Activated CD8-positive, alpha-beta T cell treated with anti-CD3 and anti-CD28 coated beads for 36 hours (primary cell): ENCODE measurements at regions not wholly inside any gene's neighbourhood (a gene's known extent, or its start where the extent isn't known, plus 50 kb on each side); places are given as distances from the start of the nearest gene placed in this dataset.

Experiments used
- ATAC-seq: fragments of 200-7000 bp; cut with Tn5 transposase; one replicate; pipeline ENCODE4 v1.10.0; 2021; ENCODE audit warnings: mild to moderate bottlenecking, moderate library complexity
- CTCF ChIA-PET: fragments of 350-600 bp; sonication (Branson Sonifier 250); formaldehyde crosslinking; loops from one replicate; lab custom pipeline; 2021; ENCODE audit warnings: antibody characterized with exemption; lab: Charles Lee
- POLR2A ChIA-PET: fragments of 350-600 bp; sonication (Branson Sonifier 250); formaldehyde crosslinking; loops from one replicate; lab custom pipeline; 2021; ENCODE audit warnings: antibody characterized with exemption; lab: Charles Lee
- DNase-seq: peaks from one replicate; pipeline ENCODE4 v3.0.0-alpha.2; 2020
- H3K27ac Mint-ChIP-seq: one replicate; pipeline ENCODE4 v1.8.0; 2021; ENCODE audit warnings: mild to moderate bottlenecking, mixed read lengths
- H3K27me3 Mint-ChIP-seq: one replicate; pipeline ENCODE4 v1.8.0; 2021; ENCODE audit warnings: mixed read lengths
- H3K36me3 Mint-ChIP-seq: one replicate; pipeline ENCODE4 v1.8.0; 2021; ENCODE audit warnings: low read depth, mixed read lengths
- H3K4me1 Mint-ChIP-seq: one replicate; pipeline ENCODE4 v1.8.0; 2021; ENCODE audit warnings: low read depth, mixed read lengths
- H3K4me3 Mint-ChIP-seq: one replicate; pipeline ENCODE4 v1.8.0; 2021; ENCODE audit warnings: mild to moderate bottlenecking, moderate library complexity, mixed read lengths
- H3K9me3 Mint-ChIP-seq: one replicate; pipeline ENCODE4 v1.8.0; 2021; ENCODE audit warnings: mixed read lengths
- intact Hi-C: fragments of 100-400 bp; cut with micrococcal nuclease; formaldehyde crosslinking; loops from one replicate; pipeline ENCODE4 v1.10.0; 2022
- TF ChIP-seq, protein P1 (sequence below): fragments of 200-600 bp; IDR thresholded peaks from one replicate; pipeline ENCODE4 v1.8.0; 2022; ENCODE audit warnings: antibody characterized with exemption, mild to moderate bottlenecking

GRCh38 chr10:107427016-107427415, 262.5 kb upstream of the SORCS1 start:
- intact Hi-C loops: no loop called here
- Mint-ChIP-seq H3K27ac (no peak overlapping the region), H3K4me3 (no peak overlapping the region), H3K4me1 (no peaks in the 10 kb centered on the region), H3K27me3 (no peaks in the 10 kb centered on the region), H3K36me3 (no peaks in the 10 kb centered on the region), H3K9me3 (peaks cover 3% of the 10 kb centered on the region)
- ChIA-PET POLR2A (no interaction called here), CTCF (no interaction called here)
- TF ChIP-seq, protein P1, sequence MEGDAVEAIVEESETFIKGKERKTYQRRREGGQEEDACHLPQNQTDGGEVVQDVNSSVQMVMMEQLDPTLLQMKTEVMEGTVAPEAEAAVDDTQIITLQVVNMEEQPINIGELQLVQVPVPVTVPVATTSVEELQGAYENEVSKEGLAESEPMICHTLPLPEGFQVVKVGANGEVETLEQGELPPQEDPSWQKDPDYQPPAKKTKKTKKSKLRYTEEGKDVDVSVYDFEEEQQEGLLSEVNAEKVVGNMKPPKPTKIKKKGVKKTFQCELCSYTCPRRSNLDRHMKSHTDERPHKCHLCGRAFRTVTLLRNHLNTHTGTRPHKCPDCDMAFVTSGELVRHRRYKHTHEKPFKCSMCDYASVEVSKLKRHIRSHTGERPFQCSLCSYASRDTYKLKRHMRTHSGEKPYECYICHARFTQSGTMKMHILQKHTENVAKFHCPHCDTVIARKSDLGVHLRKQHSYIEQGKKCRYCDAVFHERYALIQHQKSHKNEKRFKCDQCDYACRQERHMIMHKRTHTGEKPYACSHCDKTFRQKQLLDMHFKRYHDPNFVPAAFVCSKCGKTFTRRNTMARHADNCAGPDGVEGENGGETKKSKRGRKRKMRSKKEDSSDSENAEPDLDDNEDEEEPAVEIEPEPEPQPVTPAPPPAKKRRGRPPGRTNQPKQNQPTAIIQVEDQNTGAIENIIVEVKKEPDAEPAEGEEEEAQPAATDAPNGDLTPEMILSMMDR: no peak
- ATAC-seq (no peak), DNase-seq (no peak)

DNA sequence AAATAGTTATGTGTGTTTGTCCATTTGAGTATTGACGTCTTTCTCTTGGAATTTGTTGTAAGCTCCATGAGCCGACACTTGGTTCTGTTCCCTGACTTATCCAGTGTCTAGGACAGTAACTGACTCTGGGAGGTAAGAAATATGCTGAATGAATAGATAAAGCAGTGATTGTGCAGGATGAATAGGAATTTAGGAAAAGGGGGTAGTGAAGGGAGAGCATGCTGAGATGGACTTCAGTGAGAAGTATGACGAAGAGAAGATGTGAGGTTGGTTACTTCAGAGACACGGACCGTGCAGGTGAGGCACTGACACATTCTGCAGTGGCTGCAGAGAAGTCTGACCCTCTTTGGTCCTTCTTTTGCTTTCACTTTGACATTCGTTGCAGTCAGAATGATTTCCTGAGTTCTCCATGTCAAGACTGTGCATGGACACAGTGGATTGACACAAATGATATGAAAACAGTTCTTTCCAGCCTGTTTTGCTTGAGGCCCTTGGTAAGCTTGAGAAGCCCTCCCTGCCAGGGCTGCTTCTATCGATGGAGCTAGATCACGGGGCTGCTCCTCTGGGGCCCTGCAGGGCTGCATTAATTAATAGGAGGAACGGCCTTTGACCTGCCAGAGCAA, 261.5 kb upstream of the SORCS1 start:
- intact Hi-C loops: no loop called here
- CTCF ChIA-PET: no interaction called here
- H3K4me1 Mint-ChIP-seq: no peaks in the 10 kb centered on the region
- no peak for ATAC-seq
- DNase-seq: no peak
- H3K9me3 Mint-ChIP-seq: peaks cover 3% of the 10 kb centered on the region
- no peaks in the 10 kb centered on the region for H3K36me3 Mint-ChIP-seq
- no peak overlapping the region for H3K27ac Mint-ChIP-seq
- H3K4me3 Mint-ChIP-seq: no peak overlapping the region
- no peaks in the 10 kb centered on the region for H3K27me3 Mint-ChIP-seq
- TF ChIP-seq, protein P1: no peak
- POLR2A ChIA-PET: no interaction called here

DNA sequence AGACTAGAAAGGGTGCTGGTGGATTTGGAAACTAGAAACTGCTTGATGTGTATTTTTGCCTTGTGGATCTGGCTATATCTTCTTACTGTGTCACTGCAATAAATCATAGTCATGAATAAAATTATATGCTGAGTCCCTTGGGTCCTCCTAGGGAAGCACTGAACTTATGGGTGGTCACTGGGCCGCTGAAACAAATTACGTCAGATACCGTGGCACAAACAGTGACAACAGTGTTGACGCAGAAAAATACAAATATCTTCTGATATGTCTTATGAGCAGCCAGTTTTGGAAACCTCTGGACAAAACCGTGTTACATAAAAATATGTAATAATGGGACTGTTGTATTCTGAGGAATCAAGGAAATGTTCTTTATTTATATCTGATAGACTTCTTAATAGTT, 260.1 kb upstream of the SORCS1 start:
- H3K4me1 Mint-ChIP-seq: no peaks in the 10 kb centered on the region
- DNase-seq: no peak
- TF ChIP-seq, protein P1: no peak
- intact Hi-C loops: no loop called here
- no peak overlapping the region for H3K27ac Mint-ChIP-seq
- POLR2A ChIA-PET: no interaction called here
- H3K4me3 Mint-ChIP-seq: no peak overlapping the region
- no peak for ATAC-seq
- no peaks in the 10 kb centered on the region for H3K27me3 Mint-ChIP-seq
- H3K9me3 Mint-ChIP-seq: peaks cover 5% of the 10 kb centered on the region
- no peaks in the 10 kb centered on the region for H3K36me3 Mint-ChIP-seq
- CTCF ChIA-PET: no interaction called here

DNA sequence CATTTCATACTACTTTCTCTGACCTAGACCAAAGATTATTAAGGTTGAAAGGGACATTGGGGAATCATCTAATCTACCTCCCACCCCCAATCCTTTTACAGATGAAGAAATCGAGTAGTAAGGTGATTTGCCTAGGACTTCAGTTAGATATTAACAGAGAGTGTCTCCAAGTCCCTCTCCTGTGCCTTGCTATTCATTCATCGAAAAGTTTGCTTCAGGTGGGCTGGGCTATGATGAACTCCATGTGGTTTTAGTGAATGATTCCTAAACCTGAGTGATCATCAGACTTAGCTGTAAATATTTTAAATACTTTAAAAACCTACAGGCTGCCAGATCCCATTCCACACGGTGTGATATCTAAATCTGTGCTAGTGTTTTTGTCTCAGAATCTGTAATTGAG, 259.4 kb upstream of the SORCS1 start:
- ChIA-PET CTCF (no interaction called here), POLR2A (no interaction called here)
- no peak overlapping the region for H3K27ac Mint-ChIP-seq
- intact Hi-C loops: no loop called here
- no peak for DNase-seq
- H3K36me3 Mint-ChIP-seq: no peaks in the 10 kb centered on the region
- no peak for ATAC-seq
- no peaks in the 10 kb centered on the region for H3K27me3 Mint-ChIP-seq
- no peak overlapping the region for H3K4me3 Mint-ChIP-seq
- peaks cover 5% of the 10 kb centered on the region for H3K9me3 Mint-ChIP-seq
- TF ChIP-seq, protein P1: no peak
- no peaks in the 10 kb centered on the region for H3K4me1 Mint-ChIP-seq

DNA sequence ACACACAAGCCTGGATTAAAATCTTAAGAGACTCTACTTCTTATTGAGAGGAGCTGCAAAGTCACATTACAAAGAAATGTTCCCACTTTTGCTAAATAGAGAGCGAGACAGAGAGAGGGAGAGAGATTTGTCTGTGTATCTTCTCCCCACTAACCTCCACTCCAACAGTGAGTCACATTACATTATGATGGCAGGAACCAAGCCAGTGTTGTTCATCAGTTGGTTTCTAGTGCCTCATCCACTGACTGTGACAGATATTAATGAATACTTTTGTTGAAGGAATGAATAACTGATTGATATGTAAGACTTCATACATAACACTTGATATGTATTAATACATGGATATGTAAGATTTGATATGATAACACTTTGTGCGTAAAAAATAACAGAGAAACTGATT, 258.2 kb upstream of the SORCS1 start:
- ChIA-PET CTCF (no interaction called here), POLR2A (no interaction called here)
- Mint-ChIP-seq H3K27ac (no peak overlapping the region), H3K9me3 (peaks cover 5% of the 10 kb centered on the region), H3K27me3 (no peaks in the 10 kb centered on the region), H3K36me3 (no peaks in the 10 kb centered on the region), H3K4me3 (no peak overlapping the region), H3K4me1 (no peaks in the 10 kb centered on the region)
- intact Hi-C loops: no loop called here
- DNase-seq (no peak), ATAC-seq (no peak)
- TF ChIP-seq, protein P1: no peak
